GM21737 (cell line): ENCODE measurements at regions not wholly inside any gene's neighbourhood (a gene's known extent, or its start where the extent isn't known, plus 50 kb on each side); places are given as distances from the start of the nearest gene placed in this dataset.

ENCODE experiments used
- ATAC-seq: cut with Tn5 transposase; IDR thresholded peaks from one replicate; pipeline ENCODE4 v1.9.1; 2021; ENCODE audit warnings: mild to moderate bottlenecking, moderate library complexity; ENCODE audit not compliant: unreplicated experiment

GRCh38 chr11:11016943-11017342 is 159.1 kb upstream of the ZBED5 start:
- ATAC-seq: no peak

- no peak for ATAC-seq
Observed at GRCh38 chr11:11016068-11016467, 158.2 kb upstream of the ZBED5 start.

- no peak for ATAC-seq
Observed at GRCh38 chr11:11011617-11012016, 153.8 kb upstream of the ZBED5 start.

- ATAC-seq: no peak
Observed at GRCh38 chr11:11010624-11011127, 152.8 kb upstream of the ZBED5 start.

- ATAC-seq: no peak
Observed at GRCh38 chr11:11009179-11009578, 151.3 kb upstream of the ZBED5 start.

- no peak for ATAC-seq
Observed at GRCh38 chr11:11004069-11004468, 146.2 kb upstream of the ZBED5 start.

GRCh38 chr11:11003226-11003625 is 145.4 kb upstream of the ZBED5 start:
- ATAC-seq: no peak

- ATAC-seq: no peak
Observed at GRCh38 chr11:11000579-11001283, 142.9 kb upstream of the ZBED5 start.

GRCh38 chr11:10998674-10999073 is 140.8 kb upstream of the ZBED5 start:
- no peak for ATAC-seq

GRCh38 chr11:10996678-10997077 is 138.8 kb upstream of the ZBED5 start:
- ATAC-seq: no peak

GRCh38 chr11:10993640-10994039 is 135.8 kb upstream of the ZBED5 start:
- ATAC-seq: no peak

GRCh38 chr11:10993186-10993585 is 135.3 kb upstream of the ZBED5 start:
- ATAC-seq: no peak

GRCh38 chr11:10991393-10991792 is 133.5 kb upstream of the ZBED5 start:
- no peak for ATAC-seq

- ATAC-seq: no peak
Observed at GRCh38 chr11:10990637-10991193, 132.9 kb upstream of the ZBED5 start.

- no peak for ATAC-seq
Observed at GRCh38 chr11:10990160-10990559, 132.3 kb upstream of the ZBED5 start.

GRCh38 chr11:10986006-10986405 is 128.2 kb upstream of the ZBED5 start:
- ATAC-seq: no peak

- no peak for ATAC-seq
Observed at GRCh38 chr11:10984742-10985141, 126.9 kb upstream of the ZBED5 start.

GRCh38 chr11:10984250-10984649 is 126.4 kb upstream of the ZBED5 start:
- no peak for ATAC-seq

- no peak for ATAC-seq
Observed at GRCh38 chr11:10982704-10983510, 125.1 kb upstream of the ZBED5 start.

- no peak for ATAC-seq
Observed at GRCh38 chr11:10979529-10979928, 121.7 kb upstream of the ZBED5 start.

- no peak for ATAC-seq
Observed at GRCh38 chr11:10978198-10978597, 120.3 kb upstream of the ZBED5 start.

- ATAC-seq: no peak
Observed at GRCh38 chr11:10975287-10975721, 117.5 kb upstream of the ZBED5 start.
